ENCODE measurements at regions not wholly inside any gene's neighbourhood (a gene's known extent, or its start where the extent isn't known, plus 50 kb on each side); places are given as distances from the start of the nearest gene placed in this dataset.

GRCh38 chr22:49683032-49683431 is 144.6 kb downstream of the BRD1 start:
- TF ChIP-seq EZH2 (IDR thresholded peaks at IDR 0.05; ENCODE audit: insufficient read depth, poor library complexity, severe bottlenecking): no peak
- TF ChIP-seq EZH2phosphoT487 (IDR thresholded peaks at IDR 0.05; ENCODE audit: insufficient read depth, low read depth): no peak
